ENCODE measurements at regions not wholly inside any gene's neighbourhood (a gene's known extent, or its start where the extent isn't known, plus 50 kb on each side); places are given as distances from the start of the nearest gene placed in this dataset.

- TF ChIP-seq, protein P1, sequence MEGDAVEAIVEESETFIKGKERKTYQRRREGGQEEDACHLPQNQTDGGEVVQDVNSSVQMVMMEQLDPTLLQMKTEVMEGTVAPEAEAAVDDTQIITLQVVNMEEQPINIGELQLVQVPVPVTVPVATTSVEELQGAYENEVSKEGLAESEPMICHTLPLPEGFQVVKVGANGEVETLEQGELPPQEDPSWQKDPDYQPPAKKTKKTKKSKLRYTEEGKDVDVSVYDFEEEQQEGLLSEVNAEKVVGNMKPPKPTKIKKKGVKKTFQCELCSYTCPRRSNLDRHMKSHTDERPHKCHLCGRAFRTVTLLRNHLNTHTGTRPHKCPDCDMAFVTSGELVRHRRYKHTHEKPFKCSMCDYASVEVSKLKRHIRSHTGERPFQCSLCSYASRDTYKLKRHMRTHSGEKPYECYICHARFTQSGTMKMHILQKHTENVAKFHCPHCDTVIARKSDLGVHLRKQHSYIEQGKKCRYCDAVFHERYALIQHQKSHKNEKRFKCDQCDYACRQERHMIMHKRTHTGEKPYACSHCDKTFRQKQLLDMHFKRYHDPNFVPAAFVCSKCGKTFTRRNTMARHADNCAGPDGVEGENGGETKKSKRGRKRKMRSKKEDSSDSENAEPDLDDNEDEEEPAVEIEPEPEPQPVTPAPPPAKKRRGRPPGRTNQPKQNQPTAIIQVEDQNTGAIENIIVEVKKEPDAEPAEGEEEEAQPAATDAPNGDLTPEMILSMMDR (IDR thresholded peaks at IDR 0.05): no peak
- TF ChIP-seq POLR2AphosphoS5 (IDR thresholded peaks at IDR 0.05): no peak
These were observed 964.2 kb upstream of the IGFBP7 start for GRCh38 chr4:58074382-58074781.
